Activated CD8-positive, alpha-beta T cell treated with anti-CD3 and anti-CD28 coated beads for 36 hours (primary cell): ENCODE measurements at regions not wholly inside any gene's neighbourhood (a gene's known extent, or its start where the extent isn't known, plus 50 kb on each side); places are given as distances from the start of the nearest gene placed in this dataset.
"Not testable (repeated sequence)": the region's sequence is repeated elsewhere in the genome, so short reads cannot be mapped to it uniquely, and the experiment has no call there.

Experiments used
- ATAC-seq: fragments of 200-7000 bp; cut with Tn5 transposase; one replicate; pipeline ENCODE4 v1.10.0; 2021; ENCODE audit warnings: mild to moderate bottlenecking, moderate library complexity
- CTCF ChIA-PET: fragments of 350-600 bp; sonication (Branson Sonifier 250); formaldehyde crosslinking; loops from one replicate; lab custom pipeline; 2021; ENCODE audit warnings: antibody characterized with exemption; lab: Charles Lee
- POLR2A ChIA-PET: fragments of 350-600 bp; sonication (Branson Sonifier 250); formaldehyde crosslinking; loops from one replicate; lab custom pipeline; 2021; ENCODE audit warnings: antibody characterized with exemption; lab: Charles Lee
- DNase-seq: peaks from one replicate; pipeline ENCODE4 v3.0.0-alpha.2; 2020
- H3K27ac Mint-ChIP-seq: one replicate; pipeline ENCODE4 v1.8.0; 2021; ENCODE audit warnings: mild to moderate bottlenecking, mixed read lengths
- H3K27me3 Mint-ChIP-seq: one replicate; pipeline ENCODE4 v1.8.0; 2021; ENCODE audit warnings: mixed read lengths
- H3K36me3 Mint-ChIP-seq: one replicate; pipeline ENCODE4 v1.8.0; 2021; ENCODE audit warnings: low read depth, mixed read lengths
- H3K4me1 Mint-ChIP-seq: one replicate; pipeline ENCODE4 v1.8.0; 2021; ENCODE audit warnings: low read depth, mixed read lengths
- H3K4me3 Mint-ChIP-seq: one replicate; pipeline ENCODE4 v1.8.0; 2021; ENCODE audit warnings: mild to moderate bottlenecking, moderate library complexity, mixed read lengths
- H3K9me3 Mint-ChIP-seq: one replicate; pipeline ENCODE4 v1.8.0; 2021; ENCODE audit warnings: mixed read lengths
- intact Hi-C: fragments of 100-400 bp; cut with micrococcal nuclease; formaldehyde crosslinking; loops from one replicate; pipeline ENCODE4 v1.10.0; 2022
- TF ChIP-seq, protein P1 (sequence below): fragments of 200-600 bp; IDR thresholded peaks from one replicate; pipeline ENCODE4 v1.8.0; 2022; ENCODE audit warnings: antibody characterized with exemption, mild to moderate bottlenecking

DNA sequence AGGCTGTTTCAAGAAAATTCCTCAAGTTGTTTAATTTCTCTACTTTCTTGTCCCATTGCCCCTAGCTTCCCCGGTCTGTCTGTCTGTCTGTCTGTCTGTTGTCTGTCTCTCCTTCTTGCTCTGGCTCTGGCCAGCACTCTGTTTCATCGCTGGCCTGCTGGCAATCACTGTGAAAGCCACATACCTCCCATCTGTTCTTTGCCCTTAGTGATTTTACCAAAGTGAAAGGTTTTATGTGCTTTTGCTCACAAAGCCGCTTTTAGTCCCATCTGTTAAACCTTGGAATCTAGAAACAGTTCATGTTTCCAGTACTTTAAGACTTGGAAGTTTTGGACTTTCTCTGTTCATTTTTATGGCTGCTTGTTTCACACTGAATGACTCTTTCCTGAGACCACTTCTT, 87.8 kb upstream of the EXOC2 start:
- ChIA-PET CTCF (interaction anchor here (1.1 to 1.5 kb wide), 2 partner anchors 58 to 188 kb away, joined by 4 to 7 read pairs; no protein-coding TSS in a partner anchor), POLR2A (no interaction called here)
- intact Hi-C loops, result no loop called here
- TF ChIP-seq, protein P1, sequence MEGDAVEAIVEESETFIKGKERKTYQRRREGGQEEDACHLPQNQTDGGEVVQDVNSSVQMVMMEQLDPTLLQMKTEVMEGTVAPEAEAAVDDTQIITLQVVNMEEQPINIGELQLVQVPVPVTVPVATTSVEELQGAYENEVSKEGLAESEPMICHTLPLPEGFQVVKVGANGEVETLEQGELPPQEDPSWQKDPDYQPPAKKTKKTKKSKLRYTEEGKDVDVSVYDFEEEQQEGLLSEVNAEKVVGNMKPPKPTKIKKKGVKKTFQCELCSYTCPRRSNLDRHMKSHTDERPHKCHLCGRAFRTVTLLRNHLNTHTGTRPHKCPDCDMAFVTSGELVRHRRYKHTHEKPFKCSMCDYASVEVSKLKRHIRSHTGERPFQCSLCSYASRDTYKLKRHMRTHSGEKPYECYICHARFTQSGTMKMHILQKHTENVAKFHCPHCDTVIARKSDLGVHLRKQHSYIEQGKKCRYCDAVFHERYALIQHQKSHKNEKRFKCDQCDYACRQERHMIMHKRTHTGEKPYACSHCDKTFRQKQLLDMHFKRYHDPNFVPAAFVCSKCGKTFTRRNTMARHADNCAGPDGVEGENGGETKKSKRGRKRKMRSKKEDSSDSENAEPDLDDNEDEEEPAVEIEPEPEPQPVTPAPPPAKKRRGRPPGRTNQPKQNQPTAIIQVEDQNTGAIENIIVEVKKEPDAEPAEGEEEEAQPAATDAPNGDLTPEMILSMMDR, result no peak
- H3K27me3 Mint-ChIP-seq, result no peaks in the 10 kb centered on the region
- no peak overlapping the region for H3K4me3 Mint-ChIP-seq
- ATAC-seq (no peak), DNase-seq (no peak)
- H3K36me3 Mint-ChIP-seq, result no peaks in the 10 kb centered on the region
- no peak overlapping the region for H3K27ac Mint-ChIP-seq
- no peaks in the 10 kb centered on the region for H3K9me3 Mint-ChIP-seq
- H3K4me1 Mint-ChIP-seq, result no peaks in the 10 kb centered on the region

DNA sequence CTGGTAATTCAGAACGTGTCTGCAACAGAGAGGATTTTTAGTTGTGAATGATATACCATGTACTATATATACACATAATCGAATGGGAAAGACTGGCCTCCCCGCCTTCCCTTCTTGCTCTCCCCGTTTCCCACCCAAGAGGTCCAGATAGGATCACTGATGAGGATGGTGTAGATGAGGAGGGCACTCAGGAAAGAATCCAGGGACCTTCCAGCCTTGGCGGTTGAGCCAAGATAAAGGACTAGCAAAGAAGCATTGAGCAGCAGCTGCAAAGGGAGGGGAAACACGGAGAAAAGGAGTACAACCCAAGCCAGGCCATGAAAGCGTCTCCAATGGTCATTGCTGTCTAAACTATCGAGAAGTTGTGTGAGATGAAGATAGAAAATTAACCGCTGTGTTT, 84.0 kb upstream of the EXOC2 start:
- Mint-ChIP-seq H3K27ac (no peak overlapping the region), H3K36me3 (no peaks in the 10 kb centered on the region), H3K4me1 (no peaks in the 10 kb centered on the region), H3K4me3 (no peak overlapping the region), H3K9me3 (no peaks in the 10 kb centered on the region), H3K27me3 (peaks cover 4% of the 10 kb centered on the region)
- CTCF ChIA-PET, result no interaction called here
- POLR2A ChIA-PET, result no interaction called here
- DNase-seq (no peak), ATAC-seq (no peak)
- TF ChIP-seq, protein P1, result no peak
- intact Hi-C loops, result no loop called here

DNA sequence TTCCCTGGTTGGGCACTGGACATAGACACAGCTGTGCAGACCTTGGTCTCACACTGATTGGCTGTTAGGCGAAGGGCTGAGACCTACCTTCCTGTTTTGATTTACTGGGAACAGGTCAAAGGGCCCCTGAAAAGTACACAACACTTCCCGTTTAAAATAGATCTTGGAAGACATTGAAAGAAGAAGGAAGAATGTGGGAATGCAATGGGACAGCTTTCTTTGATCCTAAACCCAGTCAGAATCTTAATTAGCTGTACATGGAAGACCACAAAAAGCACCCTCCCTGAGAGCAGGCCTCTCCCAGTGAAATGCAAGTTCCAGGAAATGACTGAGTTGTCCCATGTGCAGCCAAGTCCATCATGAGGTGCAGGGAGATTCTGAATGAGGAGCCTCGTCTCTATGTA, 83.6 kb upstream of the EXOC2 start:
- ChIA-PET CTCF (no interaction called here), POLR2A (no interaction called here)
- ATAC-seq (no peak), DNase-seq (no peak)
- TF ChIP-seq, protein P1, result no peak
- no peaks in the 10 kb centered on the region for H3K4me1 Mint-ChIP-seq
- no peak overlapping the region for H3K27ac Mint-ChIP-seq
- H3K27me3 Mint-ChIP-seq, result peaks cover 4% of the 10 kb centered on the region
- intact Hi-C loops, result no loop called here
- no peaks in the 10 kb centered on the region for H3K36me3 Mint-ChIP-seq
- H3K4me3 Mint-ChIP-seq, result no peak overlapping the region
- no peaks in the 10 kb centered on the region for H3K9me3 Mint-ChIP-seq

DNA sequence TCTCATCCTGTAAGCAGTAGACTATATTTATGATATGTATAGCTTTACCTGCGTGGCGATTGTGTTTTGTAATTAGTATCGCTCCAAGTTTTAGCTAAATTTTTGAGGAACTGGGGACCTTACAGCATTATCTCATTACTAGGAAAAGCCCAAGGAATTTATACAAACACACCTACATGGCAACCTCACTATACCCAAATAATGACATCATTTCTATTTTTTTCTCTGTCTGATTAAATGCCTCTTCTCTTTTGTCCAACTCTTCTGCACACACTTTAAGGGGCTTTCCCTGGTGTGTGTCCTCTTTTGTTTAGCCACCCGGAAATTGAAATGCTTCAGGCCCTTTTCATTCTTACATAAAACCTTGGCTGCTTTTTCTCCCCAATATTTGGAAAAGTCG, 82.9 kb upstream of the EXOC2 start:
- H3K4me1 Mint-ChIP-seq, result no peaks in the 10 kb centered on the region
- H3K9me3 Mint-ChIP-seq, result no peaks in the 10 kb centered on the region
- ATAC-seq (no peak), DNase-seq (no peak)
- ChIA-PET CTCF (interaction anchor here (1.8 kb wide), 1 partner anchor 54 kb away, joined by 5 read pairs; no protein-coding TSS in a partner anchor), POLR2A (no interaction called here)
- TF ChIP-seq, protein P1, result no peak
- no peak overlapping the region for H3K4me3 Mint-ChIP-seq
- no peaks in the 10 kb centered on the region for H3K36me3 Mint-ChIP-seq
- no peak overlapping the region for H3K27ac Mint-ChIP-seq
- peaks cover 4% of the 10 kb centered on the region for H3K27me3 Mint-ChIP-seq
- intact Hi-C loops, result no loop called here

DNA sequence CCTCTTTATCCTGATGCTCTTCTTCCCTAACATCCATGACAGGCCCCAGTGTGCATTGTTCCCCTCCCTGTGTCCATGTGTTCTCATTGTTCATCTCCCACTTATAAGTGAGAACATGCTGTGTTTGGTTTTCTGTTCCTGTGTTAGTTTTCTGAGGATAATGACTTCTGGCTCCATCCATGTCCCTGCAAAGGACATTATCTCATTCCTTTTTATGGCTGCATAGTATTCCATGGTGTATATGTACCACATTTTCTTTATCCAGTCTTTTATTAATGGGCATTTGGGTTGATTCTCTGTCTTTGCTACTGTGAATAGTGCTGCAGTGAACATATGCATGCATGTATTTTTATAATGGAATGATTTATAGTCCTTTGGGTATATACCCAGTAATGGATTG, 78.7 kb upstream of the EXOC2 start:
- H3K36me3 Mint-ChIP-seq, ATAC-seq, DNase-seq, H3K4me3 Mint-ChIP-seq, H3K4me1 Mint-ChIP-seq, intact Hi-C loops, CTCF ChIA-PET, H3K27ac Mint-ChIP-seq, H3K9me3 Mint-ChIP-seq: not testable (repeated sequence)
- H3K27me3 Mint-ChIP-seq, result peaks cover 22% of the 10 kb centered on the region
- POLR2A ChIA-PET, result interaction anchor here (1.0 kb wide), 1 partner anchor 17 kb away, joined by 3 read pairs; no protein-coding TSS in a partner anchor
